ENCODE measurements at regions not wholly inside any gene's neighbourhood (a gene's known extent, or its start where the extent isn't known, plus 50 kb on each side); places are given as distances from the start of the nearest gene placed in this dataset.

DNA sequence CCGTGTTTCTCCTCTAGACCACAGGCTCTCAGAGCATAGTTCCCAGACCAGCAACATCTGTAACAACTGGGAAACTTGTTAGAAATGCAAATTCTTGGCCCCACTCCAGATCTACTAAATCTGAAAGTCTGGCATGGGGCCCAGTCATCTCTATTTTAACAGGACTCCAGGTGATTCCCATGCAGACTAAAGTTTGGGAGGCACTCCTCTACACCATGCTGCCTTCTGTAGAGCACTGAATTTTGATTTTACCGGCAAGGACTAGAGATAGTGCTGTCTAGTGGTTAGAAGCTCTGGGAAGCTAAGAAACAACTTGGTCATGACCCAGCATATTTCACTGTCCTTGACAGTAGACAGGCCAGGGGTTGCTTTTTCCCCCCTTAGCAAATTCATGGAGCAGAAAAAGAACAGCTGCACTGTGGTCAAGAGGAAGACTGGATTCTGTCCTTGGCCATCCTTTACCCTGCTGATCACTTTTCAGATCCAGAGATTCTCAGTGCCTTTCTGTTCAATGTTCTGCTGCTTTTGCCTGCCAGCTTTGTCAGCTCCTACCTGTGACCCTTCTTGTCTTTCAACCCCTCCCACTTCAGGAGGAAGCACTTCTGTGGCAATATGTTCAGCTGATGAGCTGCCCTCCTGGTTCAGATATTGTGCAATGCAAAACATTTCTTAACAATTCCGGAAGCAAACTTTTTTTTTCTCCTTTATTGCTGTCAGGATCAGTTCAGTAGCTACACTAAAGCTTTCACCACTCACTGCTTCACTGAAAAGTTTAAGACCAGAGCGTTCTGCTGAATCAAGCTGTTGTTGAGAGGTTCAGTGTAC is 133.8 kb upstream of the NUDT4 start:
- peak; percentile 60 to 66 for DNase-seq

DNA sequence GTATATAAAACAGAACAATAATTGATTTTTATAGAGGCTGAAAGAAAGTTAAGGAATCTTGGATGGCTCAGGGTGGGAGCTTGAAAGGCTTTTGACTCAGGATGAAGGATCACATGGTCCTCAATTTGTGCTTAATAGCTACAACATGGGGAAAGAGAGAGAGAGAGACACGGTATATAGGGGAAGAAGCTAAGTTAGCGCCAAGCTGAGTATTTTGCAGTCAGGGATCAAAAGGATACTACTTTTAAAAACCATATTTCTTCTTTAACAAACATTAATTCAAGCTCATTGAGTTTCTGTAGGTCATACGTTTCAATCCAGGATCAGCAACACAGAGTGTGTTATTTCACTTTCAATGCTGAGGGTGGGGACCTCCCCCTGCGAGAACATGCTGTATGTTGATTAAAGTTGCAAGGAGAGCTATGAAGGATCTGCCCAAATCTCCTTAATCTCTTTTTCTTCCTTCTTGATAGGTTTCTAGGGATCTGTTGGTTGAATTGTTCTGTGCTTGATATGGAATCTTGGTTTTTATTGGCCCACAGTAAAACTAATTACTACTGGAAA is 133.1 kb upstream of the NUDT4 start:
- DNase-seq: no peak

DNA sequence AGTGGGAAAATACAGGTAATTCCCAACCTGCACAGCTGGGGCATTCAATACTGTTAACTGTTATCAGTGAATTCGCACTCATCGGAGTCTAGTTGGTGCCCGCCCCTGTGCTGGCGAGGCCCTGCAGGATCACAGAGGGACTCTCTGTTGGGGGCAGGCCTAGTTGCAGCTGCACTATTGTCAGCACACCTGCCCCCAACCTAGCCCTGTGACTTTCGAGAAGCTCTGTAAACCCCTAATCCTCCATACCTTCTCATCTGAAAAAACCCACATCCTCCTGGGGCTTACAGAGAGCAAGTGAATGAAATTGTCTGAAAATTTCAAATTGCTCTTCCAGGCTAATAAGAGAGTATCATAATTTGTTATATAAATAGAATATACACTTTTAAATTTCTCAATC is 132.2 kb upstream of the NUDT4 start:
- DNase-seq: no peak

DNA sequence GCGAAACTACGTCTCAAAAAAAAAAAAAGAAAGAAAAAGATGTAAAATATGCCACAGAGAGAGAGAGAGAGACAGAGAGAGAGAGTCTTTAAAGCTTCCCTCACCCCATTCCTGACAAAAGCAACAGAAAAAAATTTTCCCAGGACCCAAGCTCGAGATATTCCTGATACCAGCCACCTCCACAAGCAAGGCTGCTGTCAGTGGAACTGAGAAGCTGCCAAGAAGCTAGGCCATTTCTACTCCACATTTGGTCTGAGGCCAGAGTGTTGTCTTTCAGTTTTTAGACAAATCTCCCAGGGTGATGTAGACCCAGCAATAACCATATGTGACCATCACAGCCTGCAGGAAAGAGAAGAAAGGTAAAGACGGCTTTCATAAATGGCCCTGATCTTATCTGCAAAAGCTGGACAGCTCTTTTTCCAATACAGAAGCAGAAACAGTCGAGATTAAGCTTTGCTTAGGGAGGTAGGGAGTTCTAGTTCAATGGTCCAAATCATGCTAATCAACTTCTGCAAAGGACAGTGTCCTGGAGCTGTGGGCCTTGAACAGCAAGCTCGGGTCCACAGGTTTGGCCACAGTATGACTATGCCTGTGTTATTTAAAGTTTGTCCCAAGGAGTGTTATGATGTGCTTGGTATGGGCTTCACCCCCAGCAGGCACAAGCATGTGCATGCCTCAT is 130.3 kb upstream of the NUDT4 start:
- no peak for DNase-seq

DNA sequence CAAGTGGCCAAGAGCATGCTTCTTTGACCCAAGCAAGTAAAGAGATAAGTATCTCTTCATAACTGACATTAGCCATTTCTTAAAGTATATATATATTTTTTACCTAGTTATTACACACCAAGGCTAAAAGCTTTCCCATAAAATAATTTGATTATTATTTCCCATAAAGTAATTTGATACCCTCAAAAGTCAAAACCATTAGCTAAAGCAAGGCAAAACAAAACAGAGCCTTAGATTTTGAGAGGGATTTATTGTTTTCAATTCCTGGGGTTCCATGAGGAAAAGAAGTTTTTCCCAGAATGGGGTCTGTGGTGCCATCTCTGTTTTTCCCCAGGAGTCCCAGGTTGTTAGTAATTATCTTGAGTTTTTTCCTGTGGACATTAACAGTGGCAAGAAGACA is 125.5 kb upstream of the NUDT4 start:
- DNase-seq: no peak

DNA sequence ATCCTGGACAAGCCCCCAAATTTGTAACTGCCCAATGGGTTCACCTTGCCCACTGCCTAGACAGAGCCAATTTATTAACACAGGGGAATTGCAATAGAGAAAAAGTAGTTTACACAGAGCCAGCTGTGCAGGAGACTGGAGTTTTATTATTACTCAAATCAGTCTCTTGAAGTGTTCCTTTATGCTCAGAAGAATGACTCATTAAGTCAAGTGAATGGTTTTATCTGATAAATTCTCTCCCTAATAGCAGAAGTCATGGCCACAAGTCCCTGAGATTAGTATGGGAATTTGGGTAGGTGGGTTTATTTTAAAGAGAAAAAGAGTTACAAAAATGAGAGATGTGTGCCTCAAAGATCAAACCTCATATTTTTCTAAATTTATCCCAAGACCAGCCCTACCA is 122.8 kb upstream of the NUDT4 start:
- DNase-seq: no peak

DNA sequence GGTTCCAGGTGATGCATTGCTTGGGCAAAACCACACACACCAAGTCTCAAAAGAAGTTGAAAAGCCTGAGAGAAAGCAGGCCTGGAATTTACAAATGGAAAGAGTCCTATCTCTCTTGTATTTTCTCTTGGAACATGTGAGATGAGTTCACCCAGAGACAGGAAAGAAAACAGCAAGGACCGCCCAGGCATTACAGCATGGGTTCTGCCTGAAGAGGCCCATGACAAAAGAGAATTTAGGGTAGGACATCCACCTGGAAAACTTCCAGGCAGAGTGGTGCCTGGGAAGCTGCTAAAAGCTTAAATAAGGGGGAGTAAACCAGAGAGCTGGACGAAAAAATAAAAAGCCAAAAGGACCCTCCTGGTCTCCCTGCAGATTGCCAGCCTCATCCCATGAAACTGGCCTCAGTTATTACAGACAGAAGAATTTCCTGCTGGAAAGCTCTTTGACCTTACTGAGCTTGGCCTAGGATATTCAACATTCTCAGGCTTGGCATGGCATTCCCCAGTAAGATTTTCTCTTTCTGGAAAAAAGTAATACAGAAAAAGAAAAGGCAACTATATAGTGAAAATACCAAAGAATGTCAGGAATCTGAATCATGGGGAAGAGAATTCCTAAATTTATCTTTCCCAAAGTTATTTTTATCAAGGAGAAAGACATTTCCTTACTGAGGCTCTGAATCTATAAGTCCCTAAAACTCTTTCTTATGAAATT is 121.3 kb upstream of the NUDT4 start:
- no peak for DNase-seq

DNA sequence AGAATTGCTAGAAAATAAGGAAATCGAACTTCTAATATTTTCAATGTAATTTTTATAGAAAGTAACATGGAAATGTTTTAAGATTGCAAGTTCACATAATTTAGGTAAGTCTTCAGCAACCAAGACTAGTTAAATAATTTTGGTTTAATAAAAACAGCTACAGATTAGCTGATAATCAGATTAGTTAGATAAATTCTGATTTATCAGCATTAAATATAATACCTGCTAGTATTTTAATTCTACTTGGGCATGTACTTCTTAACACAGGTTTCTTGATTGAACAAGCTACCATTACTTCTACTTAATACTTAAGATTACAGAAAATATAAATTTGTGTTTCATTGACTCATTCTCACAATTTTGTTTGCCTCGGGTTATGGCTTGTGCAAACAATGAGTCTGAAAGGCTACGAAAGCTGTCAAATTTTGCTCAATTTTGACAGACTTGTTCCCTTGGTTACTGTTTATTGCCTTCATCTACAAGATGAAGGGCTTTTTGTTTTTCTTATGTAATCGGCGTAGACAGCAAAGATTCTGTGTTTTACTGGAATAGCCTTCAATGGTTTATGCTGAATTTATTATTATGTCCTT is 116.1 kb upstream of the NUDT4 start:
- no peak for DNase-seq

DNA sequence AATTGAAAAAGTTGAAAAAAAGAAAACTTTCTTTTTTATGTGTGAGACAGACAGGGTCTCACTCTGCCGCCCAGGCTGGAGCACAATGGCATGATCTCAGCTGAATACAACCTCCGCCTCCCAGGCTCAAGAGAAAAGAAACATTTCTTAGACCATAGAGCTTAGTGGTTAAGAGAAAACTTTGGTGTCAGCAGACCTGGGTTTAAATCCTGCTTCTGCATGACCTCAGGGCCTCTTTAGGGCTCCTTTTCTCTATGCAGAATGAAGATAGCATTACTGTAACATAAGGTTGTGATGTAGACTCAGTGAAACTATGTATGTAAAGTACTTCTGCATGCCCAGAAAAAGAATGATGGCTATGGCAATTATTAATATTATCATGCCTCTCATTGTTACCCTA is 104.7 kb upstream of the NUDT4 start:
- no peak for DNase-seq

DNA sequence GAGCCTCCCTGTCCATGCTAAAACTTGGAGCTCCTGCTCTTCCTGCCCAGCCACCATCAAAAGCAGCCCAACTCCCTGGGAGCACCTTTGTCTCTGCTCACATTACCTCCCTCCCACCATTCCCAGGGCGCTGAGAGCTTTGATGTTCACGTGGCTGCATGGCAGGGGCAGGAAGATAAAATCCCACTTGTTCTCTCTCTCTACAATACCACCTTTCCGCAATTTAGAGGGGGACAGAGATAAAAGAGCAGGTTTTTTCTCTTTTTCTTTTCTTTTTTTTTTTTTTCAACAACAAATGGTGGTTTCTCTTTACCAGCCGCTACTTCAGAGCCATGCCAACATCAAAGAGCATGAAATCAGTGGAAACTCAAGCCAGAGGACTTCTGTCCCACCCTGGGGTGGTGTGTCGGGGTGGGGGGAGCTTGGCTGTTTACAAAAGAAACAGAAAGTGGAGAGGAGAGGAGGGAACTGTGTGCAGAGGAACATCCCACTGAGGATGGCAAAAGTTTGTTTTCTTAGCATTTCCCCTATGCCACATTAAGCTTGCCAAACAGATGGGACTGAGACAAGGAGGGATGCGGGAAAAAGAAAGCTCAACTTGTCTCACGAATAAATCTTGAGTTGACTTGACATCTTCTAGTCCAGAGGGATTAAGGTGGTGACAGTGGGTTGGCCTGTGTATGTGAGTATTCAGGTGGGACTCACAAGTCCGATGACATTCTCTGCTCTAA is 103.7 kb upstream of the NUDT4 start:
- no peak for DNase-seq

DNA sequence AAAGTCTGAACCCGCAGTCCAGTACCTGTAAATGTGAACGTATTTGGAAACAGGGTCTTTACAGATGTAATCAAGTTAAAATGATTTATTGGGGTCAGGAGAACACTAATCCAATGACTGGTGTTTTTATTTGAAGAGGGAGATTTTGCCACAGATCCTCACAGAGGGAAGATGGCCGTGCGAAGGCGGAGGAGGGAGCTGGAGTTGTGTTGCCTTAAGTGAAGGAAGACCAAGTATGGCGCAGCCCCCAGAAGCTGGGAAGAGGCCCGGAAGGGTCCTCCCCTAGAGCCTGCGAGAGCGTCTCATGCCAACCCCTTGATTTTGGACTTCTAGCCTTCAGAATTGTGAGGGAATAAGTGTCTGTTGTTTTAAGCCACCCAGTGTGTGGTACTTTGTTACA is 102.8 kb upstream of the NUDT4 start:
- DNase-seq: no peak

DNA sequence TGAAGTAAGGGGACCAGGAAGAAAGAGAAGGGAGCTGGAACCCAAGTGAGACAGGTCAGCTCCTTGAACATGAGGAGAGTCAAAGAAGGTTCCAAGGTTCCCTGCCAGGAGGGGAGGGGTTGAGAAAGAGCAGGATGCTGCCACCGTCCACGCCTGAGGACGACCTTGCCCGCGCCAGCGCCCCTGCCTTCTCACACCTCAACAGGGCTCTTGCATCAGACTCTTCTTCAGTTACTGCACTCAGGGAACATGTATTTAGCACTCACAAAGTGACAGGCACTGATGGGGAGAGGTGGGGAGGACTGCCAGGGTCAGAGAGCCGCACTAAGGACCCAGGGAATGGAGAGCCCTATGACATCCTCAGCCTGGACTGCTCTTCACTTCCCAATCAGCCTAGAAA is 102.1 kb upstream of the NUDT4 start:
- DNase-seq: no peak

DNA sequence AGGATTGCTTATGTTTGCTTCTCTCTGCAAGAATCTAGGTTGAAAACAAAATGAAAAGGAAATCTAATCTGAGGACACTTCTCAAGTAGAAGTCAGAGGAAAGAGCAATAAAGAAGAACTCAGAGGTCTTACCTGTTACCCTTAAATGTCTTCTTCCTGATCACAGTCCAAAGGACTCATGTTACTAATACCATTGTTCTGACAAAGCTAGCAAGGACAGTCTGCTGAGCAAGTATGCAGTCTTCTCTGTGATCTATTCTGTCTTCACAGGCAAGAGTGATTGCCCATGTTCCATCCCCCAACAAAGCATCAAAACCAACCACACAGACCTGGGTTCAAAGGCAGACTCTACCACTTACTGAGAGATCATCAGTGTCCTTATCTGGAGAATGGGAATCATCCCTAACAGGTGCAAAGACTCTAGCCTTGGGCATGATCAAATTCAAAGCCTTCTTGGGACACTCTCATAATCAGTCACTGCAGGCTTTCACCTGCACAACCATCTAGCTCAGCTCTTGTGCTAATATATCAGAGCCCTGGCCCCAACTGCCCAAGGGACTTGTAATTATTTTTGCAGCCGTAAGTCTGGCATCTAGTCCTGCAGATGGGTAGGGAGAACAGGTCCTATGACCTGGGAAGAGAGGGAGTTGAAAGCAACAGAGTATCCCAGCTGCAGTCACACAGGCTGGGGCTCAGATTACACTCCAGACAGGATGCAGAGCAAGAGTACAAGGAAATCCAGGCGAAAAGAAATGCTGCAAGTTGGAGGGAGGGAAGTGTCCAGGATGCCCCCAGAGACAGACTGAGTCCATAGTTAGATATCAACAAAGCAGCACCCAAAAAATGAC is 97.9 kb upstream of the NUDT4 start:
- DNase-seq: no peak

DNA sequence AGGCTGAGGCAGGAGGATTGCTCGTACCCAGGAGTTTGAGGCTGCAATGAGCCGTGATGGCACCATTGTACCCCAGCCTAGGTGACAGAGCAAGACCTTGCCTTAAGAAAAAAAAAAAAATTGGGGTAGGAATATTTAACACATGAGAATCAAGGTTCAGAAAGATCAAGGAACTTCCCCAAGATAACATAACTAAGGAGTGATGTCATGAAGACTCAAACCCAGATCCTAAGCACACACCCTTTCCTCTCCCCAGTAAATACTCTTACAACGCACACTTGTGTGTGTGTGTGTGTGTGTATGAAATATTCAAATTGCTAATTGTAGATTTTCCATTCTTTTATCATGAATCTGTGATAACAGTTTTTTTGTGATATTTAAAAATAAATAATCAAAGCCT is 90.6 kb upstream of the NUDT4 start:
- no peak for DNase-seq

DNA sequence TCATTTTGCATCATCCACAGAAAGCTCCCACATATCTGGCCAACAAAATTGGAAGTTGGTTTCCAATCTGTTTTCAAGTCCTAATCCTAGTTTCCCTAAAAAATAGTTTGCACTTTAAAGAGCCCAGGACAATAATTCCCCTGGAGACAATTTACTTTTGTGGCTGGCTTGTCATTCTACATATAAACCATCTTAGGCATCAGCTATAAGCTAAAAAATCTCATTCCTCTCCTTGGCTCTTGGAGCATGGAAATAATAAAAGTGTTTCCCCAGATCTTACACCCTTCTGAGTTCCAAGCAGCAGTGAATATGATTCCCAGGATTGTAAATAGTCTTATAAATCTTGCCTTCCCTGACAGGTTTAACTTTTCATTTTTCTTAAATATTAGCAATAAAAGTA is 89.1 kb upstream of the NUDT4 start:
- no peak for DNase-seq

DNA sequence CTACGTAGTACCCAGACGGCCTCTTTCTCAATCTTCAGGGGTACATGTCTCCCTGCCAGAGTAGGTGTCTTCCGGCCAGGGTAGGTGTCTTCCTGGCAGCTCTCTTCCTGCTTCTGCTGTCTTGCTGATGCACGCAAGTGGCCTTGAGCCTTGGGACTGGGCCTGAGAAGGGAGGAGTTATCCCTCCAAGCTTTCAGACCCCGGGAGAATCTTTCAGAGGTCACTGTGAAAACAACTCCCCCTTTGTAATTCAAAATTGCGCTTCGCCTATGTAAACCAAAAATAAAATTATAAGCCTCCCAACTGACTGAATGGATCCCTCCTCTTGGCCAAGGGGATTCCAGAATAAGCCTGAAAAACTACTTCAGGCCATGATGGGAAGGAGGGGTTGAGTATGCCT is 87.3 kb upstream of the NUDT4 start:
- DNase-seq: no peak

DNA sequence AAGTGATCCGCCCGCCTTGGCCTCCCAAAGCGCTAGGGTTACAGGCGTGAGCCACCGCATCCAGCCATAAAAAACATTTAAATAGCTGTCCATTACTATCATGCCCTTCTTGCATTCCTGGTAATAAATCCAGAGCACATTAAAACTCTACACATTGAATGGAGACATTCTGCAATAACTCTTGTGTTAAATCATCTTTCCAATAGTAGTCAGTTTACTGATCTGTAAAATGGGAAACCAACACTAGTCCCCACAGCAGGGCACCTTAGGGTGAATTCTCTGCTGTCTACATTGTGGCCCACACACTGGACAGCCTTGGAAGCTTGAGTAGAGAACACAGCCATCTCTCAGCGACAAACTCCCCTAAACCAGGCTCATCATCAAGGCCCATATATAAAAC is 85.5 kb upstream of the NUDT4 start:
- no peak for DNase-seq

DNA sequence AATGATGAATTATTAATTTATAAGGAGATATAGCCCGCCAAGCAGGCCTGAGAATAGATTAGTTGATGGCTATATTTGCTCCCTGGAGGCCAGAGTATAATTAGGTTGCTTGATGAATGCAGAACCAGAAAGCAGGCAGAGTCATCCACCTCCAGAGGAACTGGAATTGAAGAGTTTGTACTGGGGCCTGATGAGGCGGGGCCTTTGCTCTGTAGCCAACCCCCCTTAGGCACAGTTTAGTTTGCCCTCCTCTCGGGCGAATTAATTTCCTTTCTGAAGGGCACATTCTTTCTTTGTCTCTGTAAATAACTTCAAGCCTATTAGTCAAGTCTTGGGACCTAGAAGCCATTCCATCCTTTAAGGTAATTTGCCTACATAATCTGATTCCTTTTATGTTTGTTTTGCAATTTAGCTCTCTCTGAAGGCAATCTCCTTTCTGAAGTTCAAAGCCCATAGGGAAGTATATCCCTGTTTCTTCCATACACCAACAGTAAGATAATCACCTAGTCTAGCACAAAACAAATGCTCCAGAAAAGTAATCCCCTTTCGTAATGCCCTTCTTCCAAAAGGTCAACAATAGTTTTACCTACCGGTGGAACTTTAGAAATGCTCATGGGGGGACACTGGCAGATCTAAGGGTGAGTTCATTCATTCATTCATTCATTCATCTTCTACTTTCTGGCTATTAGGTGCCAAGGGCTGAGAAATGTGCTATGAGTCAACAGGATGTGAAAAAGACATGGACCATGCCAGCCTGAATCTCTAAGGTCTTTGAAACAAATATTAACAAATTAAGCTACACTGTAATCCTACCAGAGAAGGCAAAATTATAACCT is 84.8 kb upstream of the NUDT4 start:
- no peak for DNase-seq

DNA sequence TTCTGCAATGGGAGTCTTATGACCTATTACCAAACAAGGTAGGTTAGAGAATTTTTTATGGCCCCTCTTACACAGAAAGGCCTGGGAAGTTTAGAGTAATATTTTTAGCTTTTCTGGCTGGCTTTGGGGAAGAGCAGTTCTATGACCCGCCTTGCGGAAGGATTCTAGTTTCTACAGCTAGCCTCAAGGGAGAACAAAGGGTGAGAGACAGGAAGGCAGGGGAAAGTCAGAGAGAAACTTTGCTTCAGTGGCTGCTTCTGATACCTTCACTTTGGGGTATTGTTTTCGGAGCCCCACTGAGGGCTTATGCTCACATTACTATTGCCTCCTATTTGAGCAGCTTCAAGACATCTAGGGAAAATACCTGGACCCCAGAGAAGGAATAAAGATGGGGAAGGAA is 80.7 kb upstream of the NUDT4 start:
- DNase-seq: no peak

DNA sequence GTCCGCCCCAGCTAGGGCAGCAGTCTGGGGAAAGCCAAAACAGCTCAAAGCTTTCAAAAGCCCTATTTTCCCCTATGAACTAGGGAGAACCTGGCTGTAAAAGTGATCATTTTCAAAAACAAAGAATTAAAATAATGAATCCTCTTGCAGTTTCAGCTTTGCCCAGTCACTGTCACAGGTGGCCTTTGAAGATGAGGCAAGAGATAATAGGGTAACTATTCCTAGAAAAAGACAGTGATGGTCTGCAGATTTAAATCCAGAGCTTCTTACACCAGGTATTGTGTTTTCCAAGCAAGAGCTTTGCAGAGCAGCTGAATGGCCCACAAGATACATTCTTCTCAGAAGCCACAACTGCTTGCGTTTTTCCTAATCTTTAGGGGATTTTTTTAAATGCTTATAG is 80.2 kb upstream of the NUDT4 start:
- DNase-seq: no peak

Data from right lung (tissue), 2 donors.